A549 (cell line): ENCODE measurements at regions not wholly inside any gene's neighbourhood (a gene's known extent, or its start where the extent isn't known, plus 50 kb on each side); places are given as distances from the start of the nearest gene placed in this dataset.

Experiments
- BHLHE40 ChIP-seq: IDR thresholded peaks from 2 replicates; pipeline ENCODE4 v1.6.1; 2012; ENCODE audit warnings: low read depth, low read length, inconsistent platforms
- CEBPB ChIP-seq, 2 experiments: fragments of >200 bp in 1 of 2; sonication (Bioruptor Twin) in 1 of 2; formaldehyde crosslinking in 1 of 2; IDR thresholded peaks; 2 replicates each; pipeline ENCODE4 v1.6.1; 2012 to 2016
- CHD4 ChIP-seq: fragments of 200-600 bp; sonication (generic); IDR thresholded peaks from 2 replicates; pipeline ENCODE4 v1.6.1; 2016; ENCODE audit warnings: antibody characterized with exemption, mild to moderate bottlenecking, borderline replicate concordance
- CTCF ChIP-seq: fragments of >200 bp; sonication (Bioruptor Twin); formaldehyde crosslinking; IDR thresholded peaks from 3 replicates; pipeline ENCODE4 v1.5.1; 2016
- JUNB ChIP-seq: fragments of >200 bp; sonication (Bioruptor Twin); formaldehyde crosslinking; IDR thresholded peaks from 2 replicates; pipeline ENCODE4 v1.6.1; 2016
- MAFK ChIP-seq: fragments of 450-650 bp; IDR thresholded peaks from 2 replicates; pipeline ENCODE4 v1.6.1; 2014; ENCODE audit not compliant: partially characterized antibody
- MYC ChIP-seq: IDR thresholded peaks from 2 replicates; pipeline ENCODE4 v1.6.1; 2012; ENCODE audit warnings: mild to moderate bottlenecking, inconsistent platforms, low read length, improper control_type of control experiment, borderline replicate concordance
- NFE2L2 ChIP-seq: fragments of 150-350 bp; conservative IDR thresholded peaks from 2 replicates; pipeline ENCODE4 v1.6.1; 2014; ENCODE audit warnings: low read length
- POLR2A ChIP-seq: IDR thresholded peaks from 2 replicates; pipeline ENCODE4 v1.6.1; 2012; ENCODE audit warnings: mild to moderate bottlenecking, low read length
- POLR2AphosphoS2 ChIP-seq: conservative IDR thresholded peaks from 2 replicates; pipeline ENCODE4 v1.6.1; 2012; ENCODE audit warnings: low read length, improper control_type of control experiment, inconsistent platforms
- RFX5 ChIP-seq: fragments of 450-650 bp; IDR thresholded peaks from 2 replicates; pipeline ENCODE4 v1.7.1; 2014; ENCODE audit warnings: antibody characterized with exemption, mild to moderate bottlenecking, moderate library complexity
- SREBF2 ChIP-seq: fragments of 450-650 bp; IDR thresholded peaks from 2 replicates; pipeline ENCODE4 v1.6.1; 2014; ENCODE audit warnings: mild to moderate bottlenecking, moderate library complexity

GRCh38 chr20:39751557-39752137, 789.5 kb downstream of the DHX35 start:
- no peak for TF ChIP-seq CTCF
- TF ChIP-seq POLR2A, result no peak
- TF ChIP-seq MYC, result no peak
- TF ChIP-seq SREBF2, result no peak
- TF ChIP-seq RFX5, result no peak
- no peak for TF ChIP-seq MAFK
- no peak for TF ChIP-seq NFE2L2
- TF ChIP-seq BHLHE40, result no peak
- no peak for TF ChIP-seq CHD4
- TF ChIP-seq JUNB, result no peak
- TF ChIP-seq CEBPB (IDR thresholded peaks at IDR 0.05), result no peak
- TF ChIP-seq POLR2AphosphoS2, result no peak
